ENCODE measurements at regions not wholly inside any gene's neighbourhood (a gene's known extent, or its start where the extent isn't known, plus 50 kb on each side); places are given as distances from the start of the nearest gene placed in this dataset.

DNA sequence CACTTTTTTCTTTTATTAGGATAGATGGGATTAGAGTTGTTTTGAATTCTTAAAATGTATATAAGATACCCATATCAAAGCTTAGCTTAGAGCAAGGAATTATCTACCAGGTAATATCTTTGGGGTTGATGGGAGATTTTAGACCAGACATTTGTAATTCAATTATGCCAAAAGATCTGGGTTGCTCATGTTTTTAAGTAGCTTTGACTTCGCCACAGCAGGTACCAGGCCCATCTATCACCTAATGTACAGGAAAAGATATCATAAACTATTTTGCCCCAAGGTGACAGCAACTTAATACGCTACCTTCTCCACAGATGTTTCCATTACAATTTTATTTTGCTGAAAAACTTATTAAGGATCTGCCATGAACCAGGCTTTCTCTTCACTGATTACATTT is 514.6 kb upstream of the ADAMTS9 start:
- TF ChIP-seq, protein P1, sequence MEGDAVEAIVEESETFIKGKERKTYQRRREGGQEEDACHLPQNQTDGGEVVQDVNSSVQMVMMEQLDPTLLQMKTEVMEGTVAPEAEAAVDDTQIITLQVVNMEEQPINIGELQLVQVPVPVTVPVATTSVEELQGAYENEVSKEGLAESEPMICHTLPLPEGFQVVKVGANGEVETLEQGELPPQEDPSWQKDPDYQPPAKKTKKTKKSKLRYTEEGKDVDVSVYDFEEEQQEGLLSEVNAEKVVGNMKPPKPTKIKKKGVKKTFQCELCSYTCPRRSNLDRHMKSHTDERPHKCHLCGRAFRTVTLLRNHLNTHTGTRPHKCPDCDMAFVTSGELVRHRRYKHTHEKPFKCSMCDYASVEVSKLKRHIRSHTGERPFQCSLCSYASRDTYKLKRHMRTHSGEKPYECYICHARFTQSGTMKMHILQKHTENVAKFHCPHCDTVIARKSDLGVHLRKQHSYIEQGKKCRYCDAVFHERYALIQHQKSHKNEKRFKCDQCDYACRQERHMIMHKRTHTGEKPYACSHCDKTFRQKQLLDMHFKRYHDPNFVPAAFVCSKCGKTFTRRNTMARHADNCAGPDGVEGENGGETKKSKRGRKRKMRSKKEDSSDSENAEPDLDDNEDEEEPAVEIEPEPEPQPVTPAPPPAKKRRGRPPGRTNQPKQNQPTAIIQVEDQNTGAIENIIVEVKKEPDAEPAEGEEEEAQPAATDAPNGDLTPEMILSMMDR (IDR thresholded peaks at IDR 0.05): no peak
- TF ChIP-seq POLR2A (IDR thresholded peaks at IDR 0.05): no peak
- no peak for TF ChIP-seq EP300 (IDR thresholded peaks at IDR 0.05)

Measured in ovary (tissue), 3 donors.